GM12878 (cell line): ENCODE measurements at regions not wholly inside any gene's neighbourhood (a gene's known extent, or its start where the extent isn't known, plus 50 kb on each side); places are given as distances from the start of the nearest gene placed in this dataset.

Experiments
- ATAC-seq: fragments of 200-7000 bp; cut with Tn5 transposase; 3 replicates; pipeline ENCODE4 v1.9.1; 2020; ENCODE audit warnings: mild to moderate bottlenecking, moderate library complexity
- BruUV-seq: library from RNA; stranded (reverse); fragments of 400-500 nt; replicated peaks from 2 replicates; lab custom pipeline; 2021; lab: Mats Ljungman, UMichigan
- CTCF ChIA-PET: fragments of 300-600 bp; sonication (Branson Sonifier 250); formaldehyde crosslinking; extraction: SDS; loops from one replicate; lab custom pipeline; 2021; ENCODE audit warnings: inconsistent platforms; lab: Yijun Ruan, JAX
- POLR2A ChIA-PET: fragments of 350-600 bp; formaldehyde crosslinking; extraction: SDS; loops from one replicate; lab custom pipeline; 2021; ENCODE audit warnings: inconsistent platforms; lab: Charles Lee
- RAD21 ChIA-PET: fragments of 300-600 bp; sonication (Branson Sonifier 250); formaldehyde crosslinking; loops from one replicate; lab custom pipeline; 2023; ENCODE audit warnings: antibody characterized with exemption; ENCODE audit not compliant: unreplicated experiment; lab: Charles Lee
- SMC1A ChIA-PET: fragments of 300-600 bp; sonication (Branson Sonifier 250); formaldehyde crosslinking; loops from one replicate; lab custom pipeline; 2023; ENCODE audit not compliant: unreplicated experiment, uncharacterized antibody; lab: Charles Lee
- DNase-seq: peaks from one replicate; pipeline ENCODE4 v3.0.0-alpha.2; 2011; ENCODE audit warnings: low read depth, low spot score
- FAIRE-seq: peaks from 3 replicates; lab custom pipeline; 2011; peaks lifted over from hg19 to GRCh38; lab: Jason Lieb, UNC
- H2AFZ ChIP-seq: 2 replicates; pipeline ENCODE4 v1.6.0; 2011; ENCODE audit warnings: low read depth, low read length, control low read depth; ENCODE audit not compliant: control insufficient read depth
- H3K27ac ChIP-seq: 2 replicates; pipeline ENCODE4 v1.5.1; 2011; ENCODE audit warnings: control low read depth; ENCODE audit not compliant: control insufficient read depth, insufficient read depth
- H3K27me3 ChIP-seq, 2 experiments: replicated peaks in 1 of 2; 2 replicates each; pipeline versions ENCODE4 v1.6.0 to v1.6.1; 2011; ENCODE audit warnings: low read length in 1 of 2; ENCODE audit not compliant: control insufficient read depth in 2 of 2, insufficient read depth in 2 of 2
- H3K36me3 ChIP-seq, 2 experiments: 2 replicates each; pipeline ENCODE4 v1.5.1; 2011; ENCODE audit warnings: low read length in 1 of 2; ENCODE audit not compliant: control insufficient read depth in 2 of 2, insufficient read depth in 2 of 2
- H3K4me1 ChIP-seq: 2 replicates; pipeline ENCODE4 v1.6.1; 2011; ENCODE audit warnings: mild to moderate bottlenecking, low read length, moderate library complexity, mixed read lengths; ENCODE audit not compliant: control insufficient read depth, insufficient read depth
- H3K4me2 ChIP-seq: 2 replicates; pipeline ENCODE4 v1.6.0; 2011; ENCODE audit warnings: control low read depth; ENCODE audit not compliant: control insufficient read depth, insufficient read depth
- H3K4me3 ChIP-seq: fragments of 200-600 bp; sonication (generic); 2 replicates; pipeline ENCODE4 v1.5.1; 2016
- H3K79me2 ChIP-seq: 2 replicates; pipeline ENCODE4 v1.6.0; 2011; ENCODE audit warnings: low read length; ENCODE audit not compliant: control insufficient read depth, insufficient read depth
- H3K9ac ChIP-seq: 2 replicates; pipeline ENCODE4 v1.8.0; 2011; ENCODE audit warnings: low read length, control low read depth, mixed read lengths; ENCODE audit not compliant: control insufficient read depth, insufficient read depth
- H3K9me3 ChIP-seq: replicated peaks from 3 replicates; pipeline ENCODE4 v1.5.1; 2011; ENCODE audit warnings: mild to moderate bottlenecking, low read length; ENCODE audit not compliant: control insufficient read depth, insufficient read depth
- H4K20me1 ChIP-seq: 2 replicates; pipeline ENCODE4 v1.6.0; 2011; ENCODE audit not compliant: control insufficient read depth, insufficient read depth
- CEBPB ChIP-seq, 2 experiments: fragments of 150-350 bp in 1 of 2; IDR thresholded peaks; 2 replicates each; pipeline ENCODE4 v1.6.1; 2012 to 2014; ENCODE audit warnings: low read depth in 2 of 2, low read length in 2 of 2, borderline replicate concordance in 1 of 2, inconsistent platforms in 1 of 2
- EED ChIP-seq: sonication (generic); IDR thresholded peaks from 2 replicates; pipeline ENCODE4 v1.6.1; 2016; ENCODE audit warnings: antibody characterized with exemption, low read depth
- GATAD2B ChIP-seq: fragments of 450-650 bp; conservative IDR thresholded peaks from 2 replicates; pipeline ENCODE4 v1.6.1; 2017; ENCODE audit warnings: low read depth, mild to moderate bottlenecking, moderate library complexity
- HDAC2 ChIP-seq: fragments of 200-600 bp; sonication (generic); IDR thresholded peaks from 2 replicates; pipeline ENCODE4 v1.6.1; 2017
- POLR2AphosphoS5 ChIP-seq: IDR thresholded peaks from 2 replicates; pipeline ENCODE4 v1.6.1; 2011; ENCODE audit warnings: mild to moderate bottlenecking, low read length, inconsistent platforms
- RBBP5 ChIP-seq: fragments of 200-600 bp; sonication (generic); conservative IDR thresholded peaks from 2 replicates; pipeline ENCODE4 v1.6.1; 2016
- RELA ChIP-seq: fragments of 450-650 bp; IDR thresholded peaks from 2 replicates; pipeline ENCODE4 v1.8.0; 2014; ENCODE audit warnings: borderline replicate concordance; ENCODE audit not compliant: partially characterized antibody
- SMARCA5 ChIP-seq: fragments of 450-650 bp; IDR thresholded peaks from 2 replicates; pipeline ENCODE4 v1.6.1; 2017; ENCODE audit warnings: mild to moderate bottlenecking
- SMC3 ChIP-seq: IDR thresholded peaks from 2 replicates; pipeline ENCODE4 v1.6.1; 2011; ENCODE audit warnings: low read length, improper control_type of control experiment, borderline replicate concordance
- TAF1 ChIP-seq: IDR thresholded peaks from 2 replicates; pipeline ENCODE4 v1.6.1; 2011; ENCODE audit warnings: mild to moderate bottlenecking, low read depth, low read length, borderline replicate concordance
- WGBS: methylation state at CpG from one replicate; pipeline ENCODE4 v1.1.6; 2016; ENCODE audit warnings: low lambda C conversion rate; ENCODE audit not compliant: insufficient replicate concordance, insufficient coverage; ENCODE audit errors: missing lambda C conversion rate; 5-methylcytosine and 5-hydroxymethylcytosine counted together
- in situ Hi-C: fragments of 300-500 bp; cut with MboI; formaldehyde crosslinking; loops from 9 replicates; pipeline ENCODE4 v1.14.3; 2018; ENCODE audit warnings: mixed read lengths
- intact Hi-C: fragments of 100-400 bp; cut with micrococcal nuclease; formaldehyde crosslinking; loops from one replicate; pipeline ENCODE4 v1.14.2; 2022; ENCODE audit not compliant: unreplicated experiment
- TF ChIP-seq, protein P1 (sequence below): fragments of 450-650 bp; IDR thresholded peaks from 2 replicates; pipeline ENCODE4 v1.6.1; 2017; ENCODE audit warnings: mild to moderate bottlenecking, low read depth, inconsistent platforms; ENCODE audit not compliant: poor library complexity, severe bottlenecking

DNA sequence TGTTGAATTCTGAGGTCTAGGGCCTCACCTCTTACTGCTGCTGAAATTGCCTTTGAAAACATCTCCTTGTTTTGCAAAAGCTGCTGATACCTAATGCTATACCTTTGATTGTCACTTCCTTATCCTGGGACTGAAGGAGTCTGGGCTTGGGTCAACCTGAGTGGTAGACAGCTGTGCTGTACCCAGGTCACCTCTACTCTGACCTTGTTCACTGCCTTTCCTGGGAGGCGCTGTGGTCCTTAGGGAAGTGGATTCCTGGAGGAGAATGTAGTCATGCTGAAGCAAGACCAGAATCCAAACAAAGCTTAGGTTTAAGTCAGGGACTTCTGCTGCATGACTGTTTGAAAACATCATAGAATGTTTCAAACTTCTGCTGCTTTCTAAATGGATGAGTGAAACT, 191.4 kb downstream of the SNAPC1 start (continued):
- no peak for TF ChIP-seq GATAD2B
- no peak for TF ChIP-seq TAF1
- TF ChIP-seq CEBPB (IDR thresholded peaks at IDR 0.05; ENCODE audit: borderline replicate concordance in 1 of 2, low read depth in 2 of 2, low read length in 2 of 2) = no peak
- no peak for TF ChIP-seq POLR2AphosphoS5
- no peak for TF ChIP-seq HDAC2
- no peak for TF ChIP-seq SMC3

- ChIA-PET RAD21 (no interaction called here), SMC1A (interaction anchor here (1.1 kb wide), 2 partner anchors 123 to 156 kb away, joined by 3 read pairs; no protein-coding TSS in a partner anchor), POLR2A (interaction anchor here (0.7 kb wide), 1 partner anchor 70 kb away, joined by 3 read pairs; no protein-coding TSS in a partner anchor), CTCF (no interaction called here)
- in situ Hi-C loops (no loop called here), intact Hi-C loops (no loop called here)
- no peak overlapping the region for H3K27ac ChIP-seq
- H3K4me2 ChIP-seq = no peak overlapping the region
- WGBS = 9% methylated on average over 3 of the region's 3 CpGs
- FAIRE-seq = no peak
- no peak overlapping the region for H3K4me3 ChIP-seq
- H2AFZ ChIP-seq = no peak overlapping the region
- BruUV-seq = no TSS peak
- peaks cover 0 to 6% of the 10 kb centered on the region in 2 experiments; a peak in 2 of 4 replicates for H3K27me3 ChIP-seq
- no peak for DNase-seq
- no peaks in the 10 kb centered on the region for H3K79me2 ChIP-seq
- no peaks in the 10 kb centered on the region for H3K9me3 ChIP-seq
- no peak for TF ChIP-seq RBBP5
- no peak for TF ChIP-seq EED
- TF ChIP-seq SMARCA5 = no peak
- TF ChIP-seq RELA = no peak
- TF ChIP-seq, protein P1, sequence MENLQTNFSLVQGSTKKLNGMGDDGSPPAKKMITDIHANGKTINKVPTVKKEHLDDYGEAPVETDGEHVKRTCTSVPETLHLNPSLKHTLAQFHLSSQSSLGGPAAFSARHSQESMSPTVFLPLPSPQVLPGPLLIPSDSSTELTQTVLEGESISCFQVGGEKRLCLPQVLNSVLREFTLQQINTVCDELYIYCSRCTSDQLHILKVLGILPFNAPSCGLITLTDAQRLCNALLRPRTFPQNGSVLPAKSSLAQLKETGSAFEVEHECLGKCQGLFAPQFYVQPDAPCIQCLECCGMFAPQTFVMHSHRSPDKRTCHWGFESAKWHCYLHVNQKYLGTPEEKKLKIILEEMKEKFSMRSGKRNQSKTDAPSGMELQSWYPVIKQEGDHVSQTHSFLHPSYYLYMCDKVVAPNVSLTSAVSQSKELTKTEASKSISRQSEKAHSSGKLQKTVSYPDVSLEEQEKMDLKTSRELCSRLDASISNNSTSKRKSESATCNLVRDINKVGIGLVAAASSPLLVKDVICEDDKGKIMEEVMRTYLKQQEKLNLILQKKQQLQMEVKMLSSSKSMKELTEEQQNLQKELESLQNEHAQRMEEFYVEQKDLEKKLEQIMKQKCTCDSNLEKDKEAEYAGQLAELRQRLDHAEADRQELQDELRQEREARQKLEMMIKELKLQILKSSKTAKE = no peak
- no peak overlapping the region for H3K9ac ChIP-seq
- H3K4me1 ChIP-seq = no peaks in the 10 kb centered on the region
- no peaks in the 10 kb centered on the region for H3K36me3 ChIP-seq
- no peak for ATAC-seq
- no peaks in the 10 kb centered on the region for H4K20me1 ChIP-seq
Observed at GRCh38 chr14:61954306-61954705, 192.1 kb downstream of the SNAPC1 start.
